Frontal cortex (tissue), 3 donors: ENCODE measurements at regions not wholly inside any gene's neighbourhood (a gene's known extent, or its start where the extent isn't known, plus 50 kb on each side); places are given as distances from the start of the nearest gene placed in this dataset.

Source experiments
- DNase-seq, 2 donors: peaks; one replicate each; pipeline ENCODE4 v3.0.0; 2012; ENCODE audit warnings: low spot score in 2 of 2
- FAIRE-seq: peaks from 2 replicates; lab custom pipeline; 2012; peaks lifted over from hg19 to GRCh38; lab: Jason Lieb, UNC
- donor health status: control.
- donor health status: control.
- donor health status: control.

DNA sequence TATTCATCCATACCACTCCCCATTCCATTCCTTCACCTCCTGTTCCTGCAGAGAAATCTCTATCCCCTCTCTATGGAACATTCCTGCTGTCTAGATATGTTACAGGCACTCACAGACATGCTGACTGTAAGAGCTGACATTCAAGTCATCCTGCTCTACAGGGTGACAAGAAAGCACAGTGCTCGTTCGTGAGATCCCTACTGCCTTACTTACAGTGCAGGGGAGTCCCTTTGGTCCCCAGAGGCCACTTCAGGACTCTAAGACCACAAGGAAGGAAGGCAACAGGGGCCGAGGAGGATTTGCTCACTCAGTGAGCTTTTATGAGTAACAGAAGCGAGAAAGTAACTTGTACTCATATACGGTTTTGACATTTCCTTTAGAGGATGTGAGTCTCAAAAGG, 110.5 kb downstream of the GAS1 start:
- FAIRE-seq (no peak), DNase-seq (no peak)

- no peak for FAIRE-seq
- DNase-seq: no peak
Observed at GRCh38 chr9:86836266-86836665, 111.0 kb downstream of the GAS1 start.

DNA sequence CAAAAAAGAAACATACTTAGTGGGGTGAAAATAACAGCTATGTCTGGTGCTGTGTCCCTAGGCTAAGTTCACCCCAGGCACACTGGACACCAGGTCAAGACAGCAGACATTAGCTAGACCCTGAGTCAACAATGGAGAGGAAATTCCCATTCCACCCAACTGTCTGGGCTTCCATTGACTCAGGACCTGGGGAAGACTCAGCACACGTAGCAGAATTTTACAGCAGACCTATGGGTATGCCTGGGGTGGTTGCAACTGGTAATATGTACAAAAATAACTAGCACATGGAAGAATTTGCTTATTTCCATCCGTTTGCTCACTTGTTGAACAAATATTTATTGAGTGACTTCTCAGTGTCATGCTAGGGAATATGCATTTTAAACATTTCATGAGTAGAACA, 117.0 kb downstream of the GAS1 start:
- FAIRE-seq: no peak
- DNase-seq: no peak

- DNase-seq (no peak), FAIRE-seq (no peak)
Observed at GRCh38 chr9:86829496-86830046, 117.7 kb downstream of the GAS1 start.

GRCh38 chr9:86828631-86829030, 118.7 kb downstream of the GAS1 start:
- DNase-seq (no peak), FAIRE-seq (no peak)

GRCh38 chr9:86827893-86828292, 119.4 kb downstream of the GAS1 start:
- FAIRE-seq: no peak
- DNase-seq: no peak

DNA sequence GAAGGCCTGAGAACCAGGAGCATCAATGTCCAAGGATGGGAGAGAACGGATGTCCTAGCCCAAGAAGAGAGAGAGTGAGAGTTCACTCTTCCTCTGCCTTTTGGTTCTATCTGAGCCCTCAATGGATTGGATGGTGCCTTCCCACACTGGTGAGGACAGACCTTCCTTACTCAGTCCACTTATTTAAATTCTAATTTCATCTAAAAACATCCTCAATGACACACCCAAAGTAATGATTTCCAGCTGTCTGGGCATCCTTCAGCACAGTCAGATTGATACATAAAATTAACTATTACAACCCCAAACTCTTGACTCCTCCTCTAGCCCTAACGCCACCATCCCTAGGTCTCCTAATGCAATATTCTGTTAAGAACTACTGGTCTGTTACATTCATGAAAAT, 122.0 kb downstream of the GAS1 start:
- FAIRE-seq (no peak), DNase-seq (no peak)

DNA sequence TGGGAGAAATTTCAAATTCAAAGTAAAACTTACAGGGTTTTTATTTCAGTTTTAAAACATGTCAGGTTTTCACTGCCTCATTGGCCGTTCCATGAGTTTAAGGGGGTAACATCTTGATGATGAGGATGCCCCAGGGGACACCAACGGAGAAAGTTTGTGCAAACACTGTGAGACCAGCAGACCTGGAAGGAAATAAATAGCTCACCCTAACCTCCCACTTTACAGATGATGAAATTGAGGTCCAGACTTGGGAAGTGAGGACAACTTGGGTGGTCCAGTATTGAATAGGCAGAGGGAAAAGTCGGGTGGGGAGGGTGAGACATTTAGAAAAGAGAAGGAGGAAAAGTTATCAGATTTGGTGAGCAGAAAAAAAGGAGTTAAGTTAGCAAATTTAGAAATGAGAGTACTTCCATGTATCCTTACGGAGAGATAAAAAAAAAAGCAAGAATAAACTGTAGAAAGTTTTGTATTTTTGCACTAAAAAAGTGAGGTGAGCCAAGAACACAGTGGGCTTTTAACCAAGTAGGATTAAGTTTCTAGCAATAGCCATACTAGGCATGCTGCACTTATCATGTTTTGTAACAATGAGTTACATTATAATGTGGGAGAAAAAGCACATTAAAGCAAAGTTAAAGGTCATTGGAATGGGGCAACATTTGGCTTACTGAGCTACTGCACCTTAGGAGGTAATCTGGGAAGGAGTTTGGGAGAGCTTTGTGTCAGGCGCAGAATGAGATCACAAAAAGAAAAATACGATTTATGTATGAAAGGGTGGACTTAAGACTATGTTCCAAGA, 125.1 kb downstream of the GAS1 start:
- FAIRE-seq: no peak
- no peak for DNase-seq

GRCh38 chr9:86821006-86821845, 126.1 kb downstream of the GAS1 start:
- DNase-seq (no peak), FAIRE-seq (no peak)

DNA sequence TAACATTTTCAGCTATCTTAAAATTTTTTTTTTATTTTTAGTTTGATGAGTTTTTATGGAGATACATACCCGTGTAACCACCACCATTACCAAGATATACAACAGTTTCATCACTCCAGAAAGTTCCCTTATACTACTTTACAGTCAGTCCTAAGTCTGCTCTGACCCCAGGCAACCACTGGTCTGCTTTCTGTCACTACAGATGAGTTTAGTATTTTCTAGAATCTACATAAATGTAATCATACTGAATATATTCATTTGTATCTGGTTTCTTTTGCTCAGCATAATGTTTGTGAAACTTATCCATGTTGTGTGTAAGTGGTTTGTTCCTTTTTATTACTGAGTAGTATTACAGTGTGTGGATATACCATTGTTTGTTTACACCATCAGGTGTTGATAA, 127.8 kb downstream of the GAS1 start:
- DNase-seq: no peak
- FAIRE-seq: no peak

DNA sequence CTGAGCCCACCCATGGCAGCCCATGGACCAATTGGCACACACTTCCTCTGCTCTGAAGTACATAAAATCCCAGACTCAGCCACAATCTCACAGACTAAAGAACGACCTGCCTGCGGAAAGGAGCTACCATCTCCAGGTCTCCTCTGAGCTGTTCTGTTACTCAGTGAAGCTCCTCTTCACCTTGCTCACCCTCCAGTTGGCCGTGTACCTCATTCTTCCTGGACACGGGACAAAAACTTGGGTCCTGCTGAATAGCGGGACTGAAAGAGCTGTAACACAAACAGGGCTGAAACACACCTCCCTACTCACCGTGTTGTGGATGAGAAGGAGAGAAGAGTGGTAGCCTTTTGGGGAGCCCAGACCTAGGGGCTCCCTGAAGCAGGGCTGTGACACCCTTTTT, 128.7 kb downstream of the GAS1 start:
- no peak for FAIRE-seq
- no peak for DNase-seq

- FAIRE-seq: no peak
- no peak for DNase-seq
Observed at GRCh38 chr9:86816868-86817267, 130.4 kb downstream of the GAS1 start.

DNA sequence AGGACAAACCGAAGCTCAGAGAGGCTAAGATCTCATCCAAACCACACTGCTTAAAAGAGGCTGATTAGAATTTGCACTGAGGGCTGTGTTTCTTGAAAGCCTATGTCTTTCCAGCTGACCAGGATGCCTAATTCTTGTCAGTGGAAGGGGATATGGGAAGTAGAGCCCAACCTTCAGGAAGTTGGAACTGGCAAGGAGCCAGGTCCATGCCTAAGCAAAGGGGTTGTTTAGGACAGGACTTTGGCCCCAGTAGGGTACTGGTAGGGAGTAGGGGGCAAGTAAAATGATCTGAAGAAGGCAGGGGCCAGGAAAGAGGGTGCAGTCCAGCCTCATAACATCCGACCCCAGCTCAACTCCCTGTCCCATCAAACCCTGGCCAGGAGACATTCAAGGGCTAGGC, 130.9 kb downstream of the GAS1 start:
- no peak for DNase-seq
- FAIRE-seq: no peak

DNA sequence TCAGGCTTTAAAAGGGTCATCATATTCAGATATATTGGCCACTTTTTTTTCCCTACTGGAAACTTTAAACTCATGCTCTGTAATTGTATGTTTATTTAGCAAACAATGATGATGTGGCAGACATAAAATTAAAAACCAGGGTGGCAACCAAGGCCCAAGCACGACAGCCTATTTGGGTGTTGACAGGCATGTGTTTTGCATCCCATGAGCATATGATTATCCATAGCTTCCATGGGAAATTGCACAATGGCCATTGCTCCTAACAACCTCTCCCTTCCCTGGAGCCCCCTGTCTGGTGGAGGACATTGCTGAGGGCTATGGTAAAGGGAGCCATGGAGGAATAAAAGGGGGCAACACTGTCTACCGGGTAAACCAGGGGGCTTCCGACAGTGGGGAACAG, 134.7 kb downstream of the GAS1 start:
- no peak for FAIRE-seq

DNA sequence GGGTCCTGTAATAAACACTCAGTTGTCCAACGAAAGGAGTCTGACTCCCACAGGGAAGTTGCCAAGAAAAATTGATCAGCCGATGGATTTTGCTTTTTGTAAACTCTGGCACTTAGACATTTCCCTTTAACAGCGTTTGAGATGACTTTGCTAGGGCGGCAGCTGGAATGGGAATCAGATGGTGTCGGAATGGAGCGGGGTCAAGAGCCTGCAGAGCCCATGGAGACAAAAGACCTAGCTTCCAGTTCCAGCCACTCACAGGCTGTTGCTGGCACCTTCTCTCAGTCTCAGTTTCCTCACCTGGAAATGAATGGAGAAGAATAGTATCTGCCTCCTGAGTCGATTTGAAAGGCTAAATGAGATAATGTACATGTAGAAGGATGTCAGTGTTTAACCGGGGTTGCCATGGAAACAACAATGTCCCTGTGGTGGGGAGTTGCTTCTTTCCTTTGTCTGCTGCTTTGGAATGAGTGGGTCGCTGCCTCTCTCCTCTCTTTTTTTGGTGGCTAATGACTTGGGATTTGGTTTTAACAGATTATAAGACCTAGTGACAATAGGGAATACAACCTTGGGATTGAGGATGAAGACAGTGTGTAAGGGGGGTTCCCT, 137.4 kb downstream of the GAS1 start:
- DNase-seq (no peak), FAIRE-seq (no peak)

More for the DNA sequence above, 134.7 kb downstream of the GAS1 start:
- DNase-seq: no peak

- no peak for DNase-seq
- no peak for FAIRE-seq
Observed at GRCh38 chr9:86809151-86809550, 138.2 kb downstream of the GAS1 start.

- FAIRE-seq (no peak), DNase-seq (peak in 1 of 2 donors; percentile 19)
Observed at GRCh38 chr9:86807367-86807976, 139.8 kb downstream of the GAS1 start.

- no peak for DNase-seq
- FAIRE-seq: no peak
Observed at GRCh38 chr9:86804011-86804410, 143.3 kb downstream of the GAS1 start.

GRCh38 chr9:86802900-86803673, 144.2 kb downstream of the GAS1 start:
- FAIRE-seq: no peak

More at GRCh38 chr9:86802900-86803673, 144.2 kb downstream of the GAS1 start:
- DNase-seq: no peak
